DMS53 (cell line): ENCODE measurements at regions not wholly inside any gene's neighbourhood (a gene's known extent, or its start where the extent isn't known, plus 50 kb on each side); places are given as distances from the start of the nearest gene placed in this dataset.

Experiments used
- DNase-seq: peaks from one replicate; lab custom pipeline; 2025; lab: John Stamatoyannopoulos, UW

DNA sequence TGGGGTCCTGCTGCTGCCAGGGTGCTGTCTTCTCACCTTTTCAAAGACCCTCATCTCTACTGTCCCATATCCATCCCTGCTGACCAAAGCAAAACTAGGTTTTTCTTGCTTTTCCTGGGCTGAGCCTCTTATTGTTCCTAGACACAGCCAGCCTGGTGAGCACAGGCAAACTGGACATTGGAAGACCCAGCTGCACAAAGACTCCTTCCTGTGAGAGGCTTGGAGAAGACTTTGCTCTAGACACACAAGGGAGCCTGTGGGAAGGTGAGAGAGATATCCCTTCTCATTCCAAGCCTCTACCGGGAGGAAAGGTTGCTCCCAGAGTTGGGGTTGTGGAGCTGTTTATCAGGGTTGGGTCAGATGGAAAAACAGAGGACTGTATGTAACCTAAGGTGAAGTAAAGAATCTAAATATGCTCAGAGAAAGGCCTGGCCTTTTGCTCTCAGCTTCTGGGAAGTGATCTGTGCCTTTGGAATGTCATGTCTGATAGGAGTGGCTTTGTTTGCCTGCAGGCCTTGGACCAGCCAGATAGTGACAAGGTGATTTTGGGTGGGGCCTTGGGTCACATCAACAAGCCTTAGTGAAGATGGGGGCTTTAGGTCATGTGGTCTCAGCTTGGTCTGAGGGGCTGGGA lies 87.6 kb upstream of the RUNX1 start:
- no peak for DNase-seq

DNA sequence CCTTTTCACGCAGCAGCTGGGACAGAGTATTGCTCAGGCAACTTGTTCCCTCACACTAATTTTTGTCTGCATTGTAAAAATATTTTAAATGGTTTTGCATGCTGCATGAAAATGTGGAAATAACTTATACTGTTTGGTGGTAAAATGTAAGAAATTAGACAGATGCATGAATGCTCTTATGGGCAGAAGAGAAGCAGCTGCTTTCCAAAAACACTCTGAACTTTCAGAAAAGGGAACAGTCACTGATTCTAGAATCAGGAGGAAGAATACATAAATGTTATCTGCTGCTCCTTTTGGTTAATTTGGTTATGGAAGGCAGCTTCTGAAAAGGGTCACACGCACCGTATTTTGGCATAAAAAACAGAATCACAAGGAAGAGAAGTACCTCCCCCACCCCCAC lies 87.0 kb upstream of the RUNX1 start:
- no peak for DNase-seq

GRCh38 chr21:35135481-35135880 lies 86.4 kb upstream of the RUNX1 start:
- DNase-seq, result no peak

- no peak for DNase-seq
Observed at GRCh38 chr21:35134309-35134708, 85.2 kb upstream of the RUNX1 start.

GRCh38 chr21:35128536-35128935 lies 79.4 kb upstream of the RUNX1 start:
- DNase-seq, result no peak

DNA sequence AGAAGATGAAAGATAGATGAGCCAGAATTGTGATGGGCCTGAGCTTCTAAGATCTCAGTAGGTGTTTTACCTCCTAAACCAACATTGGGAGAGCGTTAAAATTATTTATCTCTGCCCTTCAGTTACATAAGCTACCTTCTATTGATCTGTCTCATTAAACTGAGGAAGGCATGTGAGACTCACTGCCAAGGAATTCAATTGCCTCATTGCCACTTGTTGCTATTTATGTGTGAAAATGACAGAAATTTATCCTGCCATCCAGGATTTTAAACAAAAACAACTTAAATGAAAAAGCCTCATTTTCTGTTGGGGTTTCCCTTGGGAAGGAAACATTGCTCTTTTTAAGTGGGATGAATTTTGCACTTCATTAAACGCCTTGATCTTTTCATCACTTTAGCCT lies 78.7 kb upstream of the RUNX1 start:
- no peak for DNase-seq

GRCh38 chr21:35127026-35127425 lies 77.9 kb upstream of the RUNX1 start:
- no peak for DNase-seq

DNA sequence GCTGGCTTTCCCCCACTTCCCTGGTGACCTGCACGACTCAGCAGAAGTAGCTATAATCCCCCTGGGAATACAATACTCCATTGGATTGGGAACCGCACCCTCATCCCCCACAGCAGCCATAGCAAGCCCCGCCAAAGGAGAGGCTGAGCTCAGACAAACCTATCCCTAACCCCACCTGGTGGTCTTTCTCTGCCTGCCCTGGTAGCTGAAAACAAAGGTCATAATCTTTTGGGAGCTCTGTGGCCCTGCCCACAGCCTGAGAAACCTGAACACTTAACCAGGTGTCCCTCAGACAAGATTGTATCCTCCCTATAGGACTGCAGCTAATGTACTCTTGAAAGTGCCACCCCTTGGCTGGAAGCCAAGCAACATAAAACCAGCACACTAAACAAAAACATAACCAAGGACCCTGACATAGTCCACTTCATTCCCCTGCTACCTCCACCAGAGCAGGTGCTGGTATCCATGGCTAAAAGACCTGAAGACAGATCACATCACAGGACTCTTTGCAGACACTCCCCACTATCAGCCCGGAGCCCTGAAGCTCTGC lies 71.6 kb upstream of the RUNX1 start:
- DNase-seq, result peak; percentile 70

- no peak for DNase-seq
Observed at GRCh38 chr21:35119501-35120047, 70.5 kb upstream of the RUNX1 start.

DNA sequence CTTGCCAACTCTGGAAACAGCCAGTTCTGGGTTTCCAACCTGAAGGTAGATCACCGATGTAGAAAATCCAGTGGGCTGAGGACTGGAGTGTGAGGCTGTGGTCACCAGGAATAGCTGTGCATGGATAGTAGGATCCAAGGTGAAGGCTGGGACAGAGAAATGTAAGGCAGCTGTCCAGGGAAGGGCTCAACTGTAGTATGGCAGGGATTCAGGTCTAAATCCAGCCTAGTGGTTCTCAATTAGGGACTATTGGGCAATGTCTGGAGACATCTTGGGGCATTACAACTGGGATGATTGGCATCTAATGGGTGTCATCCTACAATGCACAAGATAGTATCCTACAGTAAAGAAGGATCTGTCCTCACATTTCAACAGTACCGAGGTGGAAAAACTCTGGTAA lies 67.7 kb upstream of the RUNX1 start:
- DNase-seq, result no peak

DNA sequence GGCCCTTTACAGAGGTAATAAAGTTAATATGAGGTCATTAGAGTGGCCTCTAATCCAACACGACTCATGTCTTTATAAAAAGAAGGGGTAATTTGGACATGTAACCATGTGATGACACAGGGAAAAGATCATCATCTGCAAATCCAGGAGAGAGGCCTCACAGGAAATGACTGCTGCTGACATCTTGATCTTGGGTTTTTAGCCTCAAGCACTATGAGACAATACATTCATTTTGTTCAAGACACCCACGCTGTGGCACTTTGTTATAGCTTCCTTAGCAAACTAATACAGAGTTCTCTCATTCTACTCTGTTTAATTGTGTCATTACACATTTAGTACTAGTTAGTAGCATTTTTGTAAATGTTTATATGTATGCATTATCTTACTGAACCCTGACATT lies 64.0 kb upstream of the RUNX1 start:
- no peak for DNase-seq

- peak; percentile 2 for DNase-seq
Observed at GRCh38 chr21:35111321-35111930, 62.3 kb upstream of the RUNX1 start.

GRCh38 chr21:35108887-35109286 lies 59.8 kb upstream of the RUNX1 start:
- DNase-seq, result no peak

DNA sequence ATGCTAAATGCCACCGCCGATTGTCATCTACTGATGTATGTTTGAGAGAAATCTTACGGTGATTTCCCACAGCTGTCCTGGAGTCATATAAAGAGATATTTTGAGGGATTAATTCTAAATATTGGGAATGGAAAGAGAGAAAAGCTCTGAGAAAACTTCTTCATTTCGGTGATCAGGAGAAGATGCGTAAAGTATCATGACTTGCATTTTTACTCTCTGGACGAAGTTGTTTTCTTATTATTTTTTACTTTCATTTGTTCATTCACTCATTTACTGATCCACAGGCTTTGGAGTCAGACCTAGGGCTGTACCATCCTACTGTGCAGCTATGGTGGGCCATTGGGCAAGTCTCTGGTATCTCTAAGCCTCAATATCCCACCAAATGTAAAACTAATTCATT lies 58.4 kb upstream of the RUNX1 start:
- no peak for DNase-seq

DNA sequence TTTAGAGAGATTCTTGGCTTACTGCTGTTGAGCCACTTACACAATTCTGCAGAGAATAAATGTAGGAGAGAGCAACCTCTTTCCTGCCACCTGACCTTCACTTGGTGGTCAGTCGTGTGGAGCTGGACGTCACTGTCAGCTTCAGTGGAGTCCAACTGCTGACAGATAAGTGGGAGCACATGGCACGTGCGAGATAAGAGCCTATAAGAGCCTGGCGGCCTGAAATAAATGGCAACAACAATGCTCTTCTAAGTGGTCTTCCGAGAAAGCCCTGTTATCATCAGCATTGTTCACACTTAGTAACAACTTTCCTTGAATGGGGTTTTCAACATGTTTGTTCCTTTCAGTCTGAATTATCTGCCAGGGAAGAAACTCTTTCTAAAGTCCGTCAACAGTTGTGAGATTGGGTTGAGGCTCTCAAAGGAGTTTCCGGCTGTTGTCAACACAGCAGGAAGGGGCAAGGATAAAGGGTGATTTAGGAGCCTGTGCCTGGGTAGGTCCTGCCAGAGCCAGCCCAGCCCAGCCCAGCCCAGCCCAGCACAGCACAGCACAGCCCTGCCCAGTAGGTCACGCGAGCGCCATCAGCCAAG lies 57.2 kb upstream of the RUNX1 start:
- no peak for DNase-seq

DNA sequence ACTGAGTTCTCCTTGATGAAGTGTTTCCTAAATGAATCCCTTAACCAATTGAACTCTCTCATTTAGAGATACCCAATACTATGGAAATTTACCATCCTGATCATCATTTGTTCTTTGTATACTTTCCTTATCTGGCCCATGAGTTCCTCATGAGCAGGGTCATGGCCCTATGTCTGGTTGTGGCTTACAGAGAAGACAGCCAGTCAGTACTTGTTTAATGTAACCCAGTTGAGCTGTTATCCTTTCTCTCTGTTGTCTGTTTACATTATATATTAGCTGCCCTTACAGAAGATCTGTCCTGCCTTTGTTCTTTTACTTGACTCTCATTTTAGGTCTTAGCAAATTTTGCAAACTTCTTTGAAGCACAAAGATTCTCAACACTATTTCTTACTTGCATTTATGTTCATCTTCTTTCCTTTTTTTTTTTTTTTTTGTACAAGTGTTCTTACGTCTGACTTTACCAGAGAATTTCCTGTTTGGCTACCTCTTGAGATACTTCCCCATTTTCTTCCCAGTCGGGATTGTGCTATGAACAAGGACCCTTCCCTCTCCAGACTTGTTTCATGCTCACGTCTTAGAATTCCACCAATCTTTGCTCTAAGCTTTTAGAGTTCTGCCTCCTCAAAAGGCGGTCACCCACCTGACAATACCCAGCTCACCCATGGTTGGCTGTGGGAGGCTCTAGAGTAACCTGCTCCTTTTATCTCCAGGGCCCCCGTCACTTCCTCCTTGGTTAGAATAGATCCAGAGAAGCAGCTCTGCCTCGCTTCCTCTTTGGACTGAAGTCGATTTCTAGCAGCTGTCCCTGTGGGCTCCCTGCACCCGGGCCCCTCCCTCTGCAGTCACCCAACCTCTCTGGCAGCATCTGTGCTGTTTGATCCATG lies 53.6 kb upstream of the RUNX1 start:
- no peak for DNase-seq

DNA sequence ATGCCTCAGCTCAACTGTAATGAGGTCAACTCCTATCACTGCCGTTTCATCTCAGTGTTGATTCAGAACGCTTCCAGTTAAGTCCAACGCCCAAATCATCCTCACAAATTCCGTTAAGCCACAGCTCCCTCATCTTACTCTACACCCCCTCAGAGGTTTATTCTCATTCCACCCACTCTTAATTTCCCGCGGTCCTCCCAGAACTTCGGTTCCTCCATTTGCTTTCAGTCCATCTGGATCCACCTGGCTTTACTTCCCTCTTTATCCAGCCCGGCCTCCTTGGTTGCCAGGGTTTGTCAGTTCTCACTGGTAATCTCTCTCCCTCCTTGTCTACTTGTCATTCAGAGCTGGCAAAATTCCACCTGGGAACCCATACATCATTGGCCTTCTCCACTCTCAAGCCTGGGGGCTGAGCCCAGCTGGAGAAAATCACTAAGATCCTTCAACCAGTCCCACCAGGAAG lies 51.3 kb upstream of the RUNX1 start:
- DNase-seq, result no peak

DNA sequence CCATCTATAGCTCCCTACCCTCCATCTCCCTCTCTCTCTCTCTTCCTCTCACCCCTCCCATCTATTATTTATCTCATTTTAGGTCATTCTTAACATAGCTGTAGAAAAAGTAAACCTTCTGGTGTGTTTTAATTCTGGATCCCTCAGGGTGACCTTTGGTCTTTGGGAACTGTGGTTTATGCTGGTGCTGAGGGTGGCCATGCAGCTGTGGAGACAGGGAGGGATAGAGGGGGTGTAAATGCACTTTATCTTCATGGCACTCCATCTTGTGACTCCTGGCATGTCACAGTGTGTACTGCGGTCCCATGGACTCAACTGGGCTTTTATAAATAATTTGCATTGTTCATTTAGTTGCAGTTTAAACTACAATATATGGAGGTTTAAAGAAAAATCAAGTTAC lies 50.2 kb upstream of the RUNX1 start:
- no peak for DNase-seq
